ENCODE measurements at regions not wholly inside any gene's neighbourhood (a gene's known extent, or its start where the extent isn't known, plus 50 kb on each side); places are given as distances from the start of the nearest gene placed in this dataset.
"Not testable (repeated sequence)": the region's sequence is repeated elsewhere in the genome, so short reads cannot be mapped to it uniquely, and the experiment has no call there.

- H3K27ac Mint-ChIP-seq = no peak overlapping the region
- no peak for DNase-seq
- no peaks in the 10 kb centered on the region for H3K27me3 Mint-ChIP-seq (ENCODE audit: insufficient read depth)
- Histone ChIP-seq H3K9ac (ENCODE audit: extremely low read depth, low read length, poor library complexity, severe bottlenecking) (no peak overlapping the region), H3K4me3 (ENCODE audit: low read length) (no peak overlapping the region), H3K36me3 (ENCODE audit: control insufficient read depth, insufficient read depth, low read length) (no peaks in the 10 kb centered on the region), H3K9me3 (ENCODE audit: control insufficient read depth, low read length) (no peaks in the 10 kb centered on the region), H3K27me3 (ENCODE audit: control insufficient read depth, insufficient read depth, low read length, poor library complexity, severe bottlenecking) (no peaks in the 10 kb centered on the region), H3K4me1 (ENCODE audit: control insufficient read depth, insufficient read depth, low read length) (no peaks in the 10 kb centered on the region), H3K27ac (ENCODE audit: low read depth, low read length) (no peak overlapping the region)
- H3K4me3 Mint-ChIP-seq = no peak overlapping the region
- H3K36me3 Mint-ChIP-seq (ENCODE audit: low read depth) = no peaks in the 10 kb centered on the region
- peaks cover 14% of the 10 kb centered on the region for H3K9me3 Mint-ChIP-seq
- no peak for TF ChIP-seq CTCF (conservative IDR thresholded peaks at IDR 0.05)
- H3K4me1 Mint-ChIP-seq = no peaks in the 10 kb centered on the region
- 97 to 98% methylated on average over 13 to 40 of the region's 40 CpGs for WGBS, 2 experiments (ENCODE audit: insufficient coverage in 1 of 2, insufficient read length in 1 of 2)
Observed at GRCh38 chr2:163909411-163910080, 173.7 kb upstream of the FIGN start.

- no peak for DNase-seq
- Histone ChIP-seq H3K9ac (ENCODE audit: extremely low read depth, low read length, poor library complexity, severe bottlenecking) (no peak overlapping the region), H3K9me3 (ENCODE audit: control insufficient read depth, low read length) (no peaks in the 10 kb centered on the region), H3K27ac (ENCODE audit: low read depth, low read length) (no peak overlapping the region), H3K4me3 (ENCODE audit: low read length) (no peak overlapping the region), H3K4me1 (ENCODE audit: control insufficient read depth, insufficient read depth, low read length) (no peaks in the 10 kb centered on the region), H3K36me3 (ENCODE audit: control insufficient read depth, insufficient read depth, low read length) (no peaks in the 10 kb centered on the region), H3K27me3 (ENCODE audit: control insufficient read depth, insufficient read depth, low read length, poor library complexity, severe bottlenecking) (no peaks in the 10 kb centered on the region)
- Mint-ChIP-seq H3K27me3 (ENCODE audit: insufficient read depth) (no peaks in the 10 kb centered on the region), H3K36me3 (ENCODE audit: low read depth) (no peaks in the 10 kb centered on the region), H3K4me3 (no peak overlapping the region), H3K9me3 (peaks cover 9% of the 10 kb centered on the region), H3K27ac (no peak overlapping the region), H3K4me1 (no peaks in the 10 kb centered on the region)
- WGBS, 2 experiments (ENCODE audit: insufficient coverage in 1 of 2, insufficient read length in 1 of 2) = 96% methylated on average over 1 of the region's 1 CpG; no CpG with 5 or more reads in 1 of the 2 experiments
- no peak for TF ChIP-seq CTCF (conservative IDR thresholded peaks at IDR 0.05)
Observed at GRCh38 chr2:163906410-163906809, 170.6 kb upstream of the FIGN start.

GRCh38 chr2:163897799-163898198, 162.0 kb upstream of the FIGN start:
- Mint-ChIP-seq H3K36me3 (ENCODE audit: low read depth) (no peaks in the 10 kb centered on the region), H3K4me1 (no peaks in the 10 kb centered on the region), H3K27ac (no peak overlapping the region), H3K9me3 (peaks cover 4% of the 10 kb centered on the region), H3K4me3 (no peak overlapping the region), H3K27me3 (ENCODE audit: insufficient read depth) (no peaks in the 10 kb centered on the region)
- TF ChIP-seq CTCF (conservative IDR thresholded peaks at IDR 0.05) = no peak
- H3K4me1 ChIP-seq (ENCODE audit: control insufficient read depth, insufficient read depth, low read length) = no peaks in the 10 kb centered on the region
- no peaks in the 10 kb centered on the region for H3K27me3 ChIP-seq (ENCODE audit: control insufficient read depth, insufficient read depth, low read length, poor library complexity, severe bottlenecking)
- H3K4me3 ChIP-seq (ENCODE audit: low read length) = no peak overlapping the region
- H3K36me3 ChIP-seq (ENCODE audit: control insufficient read depth, insufficient read depth, low read length) = no peaks in the 10 kb centered on the region
- peaks cover 13% of the 10 kb centered on the region for H3K9me3 ChIP-seq (ENCODE audit: control insufficient read depth, low read length)
- WGBS, 2 experiments (ENCODE audit: insufficient coverage in 1 of 2, insufficient read length in 1 of 2) = 86 to 94% methylated on average over 1 to 2 of the region's 2 CpGs
- H3K27ac ChIP-seq (ENCODE audit: low read depth, low read length) = no peak overlapping the region
- DNase-seq = no peak
- H3K9ac ChIP-seq (ENCODE audit: extremely low read depth, low read length, poor library complexity, severe bottlenecking) = no peak overlapping the region

GRCh38 chr2:163893444-163893843, 157.6 kb upstream of the FIGN start:
- not testable (repeated sequence) for H3K4me1 Mint-ChIP-seq; H3K4me3 ChIP-seq (ENCODE audit: low read length); H3K36me3 Mint-ChIP-seq (ENCODE audit: low read depth); H3K27me3 ChIP-seq (ENCODE audit: control insufficient read depth, insufficient read depth, low read length, poor library complexity, severe bottlenecking); H3K4me3 Mint-ChIP-seq; DNase-seq; H3K27me3 Mint-ChIP-seq (ENCODE audit: insufficient read depth); H3K27ac ChIP-seq (ENCODE audit: low read depth, low read length); H3K36me3 ChIP-seq (ENCODE audit: control insufficient read depth, insufficient read depth, low read length); H3K4me1 ChIP-seq (ENCODE audit: control insufficient read depth, insufficient read depth, low read length); H3K27ac Mint-ChIP-seq; H3K9ac ChIP-seq (ENCODE audit: extremely low read depth, low read length, poor library complexity, severe bottlenecking); H3K9me3 ChIP-seq (ENCODE audit: control insufficient read depth, low read length)
- WGBS, 2 experiments (ENCODE audit: insufficient coverage in 1 of 2, insufficient read length in 1 of 2) = 57 to 63% methylated on average over 1 of the region's 1 CpG
- H3K9me3 Mint-ChIP-seq = peaks cover 16% of the 10 kb centered on the region

Measured in endodermal cell (in vitro differentiated cells).